ENCODE measurements at regions not wholly inside any gene's neighbourhood (a gene's known extent, or its start where the extent isn't known, plus 50 kb on each side); places are given as distances from the start of the nearest gene placed in this dataset.
A peak's percentile ranks its signal among the peaks of the same experiment; 100 is the strongest.

DNA sequence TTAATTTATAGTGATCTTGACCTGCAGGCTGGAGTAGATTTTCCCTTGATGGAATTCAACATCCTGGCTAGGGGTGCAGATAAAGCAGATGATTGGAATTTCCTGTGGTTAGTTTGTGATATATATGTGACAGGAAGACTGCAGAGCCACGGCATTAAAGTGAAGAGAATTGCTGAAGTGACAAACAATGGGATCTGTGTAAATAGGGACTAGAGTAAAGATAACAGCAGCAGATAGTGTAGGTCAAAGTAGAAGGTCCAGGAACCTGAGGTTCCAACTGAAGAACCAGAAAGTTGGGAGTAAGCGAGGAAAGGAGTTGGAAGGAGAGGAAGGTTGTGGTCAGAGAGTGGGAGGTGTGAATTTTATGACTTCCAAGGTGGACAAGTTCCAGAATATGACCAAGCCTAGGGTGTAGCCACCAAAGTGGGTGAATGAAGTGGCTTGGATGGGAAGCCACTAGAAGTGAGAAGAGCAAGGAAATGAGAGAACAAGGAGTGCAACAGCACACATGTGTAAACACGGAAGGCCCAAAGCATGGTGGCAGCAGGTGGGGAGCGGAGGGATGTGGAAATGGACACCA, 325.0 kb downstream of the RAB28 start (continued):
- TF ChIP-seq ELF4 (CRISPR knock-in tag; IDR thresholded peaks at IDR 0.05; ENCODE audit: borderline replicate concordance) (no peak), ARNT2 (CRISPR knock-in tag; IDR thresholded peaks at IDR 0.05; ENCODE audit: low read depth) (no peak), PAX8 (CRISPR knock-in tag; IDR thresholded peaks at IDR 0.05; ENCODE audit: borderline replicate concordance) (no peak), GABPA (IDR thresholded peaks at IDR 0.05; ENCODE audit: low read depth, low read length) (no peak), GABPA (CRISPR knock-in tag; IDR thresholded peaks at IDR 0.05; ENCODE audit: low read depth) (no peak), ZNF431 (CRISPR knock-in tag; IDR thresholded peaks at IDR 0.05; ENCODE audit: borderline replicate concordance, low read depth) (no peak), CHD2 (IDR thresholded peaks at IDR 0.05; ENCODE audit: low read depth, low read length) (no peak), ZFP90 (CRISPR knock-in tag; IDR thresholded peaks at IDR 0.05; ENCODE audit: borderline replicate concordance) (no peak), HMG20A (CRISPR knock-in tag; IDR thresholded peaks at IDR 0.05; ENCODE audit: borderline replicate concordance) (peak; percentile 22; the same call in 1 of the 2 replicates), WIZ (CRISPR knock-in tag; IDR thresholded peaks at IDR 0.05) (no peak), ZNF83 (CRISPR knock-in tag; IDR thresholded peaks at IDR 0.05; ENCODE audit: borderline replicate concordance) (no peak), ZNF331 (CRISPR knock-in tag; IDR thresholded peaks at IDR 0.05) (0 out of 2 replicates have a peak, but pooled peaks have one; percentile 60), MAFF (IDR thresholded peaks at IDR 0.05; ENCODE audit: low read depth, low read length) (peak; percentile 70), MTA3 (CRISPR knock-in tag; IDR thresholded peaks at IDR 0.05) (no peak)
- TF ChIP-seq, protein P1, sequence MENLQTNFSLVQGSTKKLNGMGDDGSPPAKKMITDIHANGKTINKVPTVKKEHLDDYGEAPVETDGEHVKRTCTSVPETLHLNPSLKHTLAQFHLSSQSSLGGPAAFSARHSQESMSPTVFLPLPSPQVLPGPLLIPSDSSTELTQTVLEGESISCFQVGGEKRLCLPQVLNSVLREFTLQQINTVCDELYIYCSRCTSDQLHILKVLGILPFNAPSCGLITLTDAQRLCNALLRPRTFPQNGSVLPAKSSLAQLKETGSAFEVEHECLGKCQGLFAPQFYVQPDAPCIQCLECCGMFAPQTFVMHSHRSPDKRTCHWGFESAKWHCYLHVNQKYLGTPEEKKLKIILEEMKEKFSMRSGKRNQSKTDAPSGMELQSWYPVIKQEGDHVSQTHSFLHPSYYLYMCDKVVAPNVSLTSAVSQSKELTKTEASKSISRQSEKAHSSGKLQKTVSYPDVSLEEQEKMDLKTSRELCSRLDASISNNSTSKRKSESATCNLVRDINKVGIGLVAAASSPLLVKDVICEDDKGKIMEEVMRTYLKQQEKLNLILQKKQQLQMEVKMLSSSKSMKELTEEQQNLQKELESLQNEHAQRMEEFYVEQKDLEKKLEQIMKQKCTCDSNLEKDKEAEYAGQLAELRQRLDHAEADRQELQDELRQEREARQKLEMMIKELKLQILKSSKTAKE (CRISPR knock-in tag; IDR thresholded peaks at IDR 0.05; ENCODE audit: borderline replicate concordance), result 0 out of 2 replicates have a peak, but pooled peaks have one; percentile 16
- TF ChIP-seq, protein P2, sequence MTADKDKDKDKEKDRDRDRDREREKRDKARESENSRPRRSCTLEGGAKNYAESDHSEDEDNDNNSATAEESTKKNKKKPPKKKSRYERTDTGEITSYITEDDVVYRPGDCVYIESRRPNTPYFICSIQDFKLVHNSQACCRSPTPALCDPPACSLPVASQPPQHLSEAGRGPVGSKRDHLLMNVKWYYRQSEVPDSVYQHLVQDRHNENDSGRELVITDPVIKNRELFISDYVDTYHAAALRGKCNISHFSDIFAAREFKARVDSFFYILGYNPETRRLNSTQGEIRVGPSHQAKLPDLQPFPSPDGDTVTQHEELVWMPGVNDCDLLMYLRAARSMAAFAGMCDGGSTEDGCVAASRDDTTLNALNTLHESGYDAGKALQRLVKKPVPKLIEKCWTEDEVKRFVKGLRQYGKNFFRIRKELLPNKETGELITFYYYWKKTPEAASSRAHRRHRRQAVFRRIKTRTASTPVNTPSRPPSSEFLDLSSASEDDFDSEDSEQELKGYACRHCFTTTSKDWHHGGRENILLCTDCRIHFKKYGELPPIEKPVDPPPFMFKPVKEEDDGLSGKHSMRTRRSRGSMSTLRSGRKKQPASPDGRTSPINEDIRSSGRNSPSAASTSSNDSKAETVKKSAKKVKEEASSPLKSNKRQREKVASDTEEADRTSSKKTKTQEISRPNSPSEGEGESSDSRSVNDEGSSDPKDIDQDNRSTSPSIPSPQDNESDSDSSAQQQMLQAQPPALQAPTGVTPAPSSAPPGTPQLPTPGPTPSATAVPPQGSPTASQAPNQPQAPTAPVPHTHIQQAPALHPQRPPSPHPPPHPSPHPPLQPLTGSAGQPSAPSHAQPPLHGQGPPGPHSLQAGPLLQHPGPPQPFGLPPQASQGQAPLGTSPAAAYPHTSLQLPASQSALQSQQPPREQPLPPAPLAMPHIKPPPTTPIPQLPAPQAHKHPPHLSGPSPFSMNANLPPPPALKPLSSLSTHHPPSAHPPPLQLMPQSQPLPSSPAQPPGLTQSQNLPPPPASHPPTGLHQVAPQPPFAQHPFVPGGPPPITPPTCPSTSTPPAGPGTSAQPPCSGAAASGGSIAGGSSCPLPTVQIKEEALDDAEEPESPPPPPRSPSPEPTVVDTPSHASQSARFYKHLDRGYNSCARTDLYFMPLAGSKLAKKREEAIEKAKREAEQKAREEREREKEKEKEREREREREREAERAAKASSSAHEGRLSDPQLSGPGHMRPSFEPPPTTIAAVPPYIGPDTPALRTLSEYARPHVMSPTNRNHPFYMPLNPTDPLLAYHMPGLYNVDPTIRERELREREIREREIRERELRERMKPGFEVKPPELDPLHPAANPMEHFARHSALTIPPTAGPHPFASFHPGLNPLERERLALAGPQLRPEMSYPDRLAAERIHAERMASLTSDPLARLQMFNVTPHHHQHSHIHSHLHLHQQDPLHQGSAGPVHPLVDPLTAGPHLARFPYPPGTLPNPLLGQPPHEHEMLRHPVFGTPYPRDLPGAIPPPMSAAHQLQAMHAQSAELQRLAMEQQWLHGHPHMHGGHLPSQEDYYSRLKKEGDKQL (CRISPR knock-in tag; IDR thresholded peaks at IDR 0.05; ENCODE audit: low read depth), result no peak
- TF ChIP-seq, protein P3, sequence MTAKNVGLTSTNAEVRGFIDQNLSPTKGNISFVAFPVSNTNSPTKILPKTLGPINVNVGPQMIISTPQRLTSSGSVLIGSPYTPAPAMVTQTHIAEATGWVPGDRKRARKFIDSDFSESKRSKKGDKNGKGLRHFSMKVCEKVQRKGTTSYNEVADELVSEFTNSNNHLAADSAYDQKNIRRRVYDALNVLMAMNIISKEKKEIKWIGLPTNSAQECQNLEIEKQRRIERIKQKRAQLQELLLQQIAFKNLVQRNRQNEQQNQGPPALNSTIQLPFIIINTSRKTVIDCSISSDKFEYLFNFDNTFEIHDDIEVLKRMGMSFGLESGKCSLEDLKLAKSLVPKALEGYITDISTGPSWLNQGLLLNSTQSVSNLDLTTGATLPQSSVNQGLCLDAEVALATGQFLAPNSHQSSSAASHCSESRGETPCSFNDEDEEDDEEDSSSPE (CRISPR knock-in tag; IDR thresholded peaks at IDR 0.05), result no peak

Measured in HepG2 (cell line).